Esophagus muscularis mucosa (tissue), 4 donors: ENCODE measurements at regions not wholly inside any gene's neighbourhood (a gene's known extent, or its start where the extent isn't known, plus 50 kb on each side); places are given as distances from the start of the nearest gene placed in this dataset.

Source experiments
- DNase-seq: peaks from one replicate; pipeline ENCODE4 v3.0.0-alpha.2; 2017; ENCODE audit errors: extremely low spot score
- H3K27ac ChIP-seq, 4 donors: fragments of 200-600 bp; sonication (generic); replicated peaks in 1 of 4; 1 replicate in 3 of 4; 2 replicates in 1 of 4; pipeline ENCODE4 v1.5.1; 2016 to 2019; ENCODE audit warnings: mild to moderate bottlenecking in 1 of 4
- H3K27me3 ChIP-seq, 4 donors: fragments of 200-600 bp; sonication (generic); one replicate each; pipeline versions ENCODE4 v1.5.1 to v1.6.0; 2016 to 2019
- H3K36me3 ChIP-seq, 4 donors: fragments of 200-600 bp; sonication (generic); one replicate each; pipeline ENCODE4 v1.5.1; 2016 to 2019
- H3K4me1 ChIP-seq, 4 donors: fragments of 200-600 bp; sonication (generic); one replicate each; pipeline ENCODE4 v1.5.1; 2016 to 2019
- H3K4me3 ChIP-seq, 4 donors: fragments of 200-600 bp; sonication (generic); 1 replicate in 2 of 4; 2 replicates in 2 of 4; pipeline ENCODE4 v1.5.1; 2016 to 2019; ENCODE audit warnings: mild to moderate bottlenecking in 4 of 4, moderate library complexity in 1 of 4
- H3K9me3 ChIP-seq, 4 donors: fragments of 200-600 bp; sonication (generic); 1 replicate in 3 of 4; 2 replicates in 1 of 4; pipeline ENCODE4 v1.5.1; 2016 to 2019
- CTCF ChIP-seq, 3 experiments: fragments of 200-600 bp in 2 of 3; fragments of 450-650 bp in 1 of 3; sonication (generic) in 2 of 3; IDR thresholded peaks; one replicate each; pipeline ENCODE4 v1.5.1; 2017 to 2019; ENCODE audit warnings: antibody characterized with exemption in 3 of 3, mild to moderate bottlenecking in 2 of 3, moderate library complexity in 1 of 3
- EP300 ChIP-seq: sonication (generic); formaldehyde crosslinking; IDR thresholded peaks from one replicate; pipeline ENCODE4 v1.6.1; 2017; ENCODE audit warnings: antibody characterized with exemption
- POLR2A ChIP-seq: fragments of 450-650 bp; IDR thresholded peaks from one replicate; pipeline ENCODE4 v1.6.1; 2017; ENCODE audit warnings: antibody characterized with exemption, moderate library complexity, mild to moderate bottlenecking, low read depth
- POLR2AphosphoS5 ChIP-seq, 2 donors: sonication (generic); formaldehyde crosslinking; IDR thresholded peaks; one replicate each; pipeline ENCODE4 v1.6.1; 2017; ENCODE audit warnings: antibody characterized with exemption in 2 of 2
- WGBS: methylation state at CpG from one replicate; pipeline ENCODE4 v1.1.5; 2018; 5-methylcytosine and 5-hydroxymethylcytosine counted together
- intact Hi-C: fragments of 100-400 bp; cut with DNase I; formaldehyde crosslinking; loops from one replicate; pipeline ENCODE4 v1.15.1; 2023

- H3K27ac ChIP-seq = no peak overlapping the region
- H3K4me1 ChIP-seq = no peaks in the 10 kb centered on the region
- 87% methylated on average over 2 of the region's 2 CpGs for WGBS
- H3K4me3 ChIP-seq = no peak overlapping the region
- no peaks in the 10 kb centered on the region for H3K9me3 ChIP-seq
- no peaks in the 10 kb centered on the region for H3K27me3 ChIP-seq
- H3K36me3 ChIP-seq = no peaks in the 10 kb centered on the region
- no peak for TF ChIP-seq POLR2AphosphoS5 (IDR thresholded peaks at IDR 0.05)
- TF ChIP-seq CTCF (IDR thresholded peaks at IDR 0.05) = no peak
- TF ChIP-seq POLR2A = no peak
- TF ChIP-seq EP300 = no peak
- DNase-seq = no peak
- intact Hi-C loops = no loop called here
Measured at GRCh38 chr6:90730151-90730673, 143.3 kb upstream of the MAP3K7 start.

- H3K27me3 ChIP-seq = no peaks in the 10 kb centered on the region
- 83% methylated on average over 2 of the region's 2 CpGs for WGBS
- TF ChIP-seq POLR2AphosphoS5 (IDR thresholded peaks at IDR 0.05) (no peak), POLR2A (no peak), EP300 (no peak), CTCF (IDR thresholded peaks at IDR 0.05) (no peak)
- H3K27ac ChIP-seq = no peak overlapping the region
- H3K4me1 ChIP-seq = no peaks in the 10 kb centered on the region
- no peaks in the 10 kb centered on the region for H3K9me3 ChIP-seq
- H3K36me3 ChIP-seq = no peaks in the 10 kb centered on the region
- no peak overlapping the region for H3K4me3 ChIP-seq
- no peak for DNase-seq
- intact Hi-C loops = no loop called here
Measured at GRCh38 chr6:90729057-90729456, 142.2 kb upstream of the MAP3K7 start.

GRCh38 chr6:90722648-90723047 lies 135.8 kb upstream of the MAP3K7 start:
- Histone ChIP-seq H3K36me3 (no peaks in the 10 kb centered on the region), H3K4me1 (no peaks in the 10 kb centered on the region), H3K4me3 (no peak overlapping the region), H3K27ac (no peak overlapping the region), H3K27me3 (no peaks in the 10 kb centered on the region), H3K9me3 (no peaks in the 10 kb centered on the region)
- 89% methylated on average over 2 of the region's 2 CpGs for WGBS
- intact Hi-C loops = no loop called here
- TF ChIP-seq CTCF (IDR thresholded peaks at IDR 0.05) = no peak
- no peak for DNase-seq

GRCh38 chr6:90720404-90720803 lies 133.5 kb upstream of the MAP3K7 start:
- WGBS = 65% methylated on average over 1 of the region's 1 CpG
- no peaks in the 10 kb centered on the region for H3K4me1 ChIP-seq
- no peak for TF ChIP-seq POLR2AphosphoS5 (IDR thresholded peaks at IDR 0.05)
- no peak for TF ChIP-seq CTCF (IDR thresholded peaks at IDR 0.05)
- TF ChIP-seq POLR2A = no peak
- no peak for TF ChIP-seq EP300
- no peak for DNase-seq
- no peaks in the 10 kb centered on the region for H3K36me3 ChIP-seq
- H3K9me3 ChIP-seq = no peaks in the 10 kb centered on the region
- intact Hi-C loops = no loop called here
- no peaks in the 10 kb centered on the region for H3K27me3 ChIP-seq
- H3K27ac ChIP-seq = no peak overlapping the region
- no peak overlapping the region for H3K4me3 ChIP-seq

GRCh38 chr6:90719321-90720195 lies 132.7 kb upstream of the MAP3K7 start:
- Histone ChIP-seq H3K36me3 (no peaks in the 10 kb centered on the region), H3K27me3 (no peaks in the 10 kb centered on the region), H3K4me3 (no peak overlapping the region), H3K9me3 (no peaks in the 10 kb centered on the region), H3K27ac (no peak overlapping the region), H3K4me1 (no peaks in the 10 kb centered on the region)
- TF ChIP-seq CTCF (IDR thresholded peaks at IDR 0.05) (no peak), POLR2AphosphoS5 (IDR thresholded peaks at IDR 0.05) (no peak), EP300 (no peak), POLR2A (no peak)
- intact Hi-C loops = no loop called here
- WGBS = 74% methylated on average over 3 of the region's 3 CpGs
- DNase-seq = no peak
